ENCODE measurements at regions not wholly inside any gene's neighbourhood (a gene's known extent, or its start where the extent isn't known, plus 50 kb on each side); places are given as distances from the start of the nearest gene placed in this dataset.

DNA sequence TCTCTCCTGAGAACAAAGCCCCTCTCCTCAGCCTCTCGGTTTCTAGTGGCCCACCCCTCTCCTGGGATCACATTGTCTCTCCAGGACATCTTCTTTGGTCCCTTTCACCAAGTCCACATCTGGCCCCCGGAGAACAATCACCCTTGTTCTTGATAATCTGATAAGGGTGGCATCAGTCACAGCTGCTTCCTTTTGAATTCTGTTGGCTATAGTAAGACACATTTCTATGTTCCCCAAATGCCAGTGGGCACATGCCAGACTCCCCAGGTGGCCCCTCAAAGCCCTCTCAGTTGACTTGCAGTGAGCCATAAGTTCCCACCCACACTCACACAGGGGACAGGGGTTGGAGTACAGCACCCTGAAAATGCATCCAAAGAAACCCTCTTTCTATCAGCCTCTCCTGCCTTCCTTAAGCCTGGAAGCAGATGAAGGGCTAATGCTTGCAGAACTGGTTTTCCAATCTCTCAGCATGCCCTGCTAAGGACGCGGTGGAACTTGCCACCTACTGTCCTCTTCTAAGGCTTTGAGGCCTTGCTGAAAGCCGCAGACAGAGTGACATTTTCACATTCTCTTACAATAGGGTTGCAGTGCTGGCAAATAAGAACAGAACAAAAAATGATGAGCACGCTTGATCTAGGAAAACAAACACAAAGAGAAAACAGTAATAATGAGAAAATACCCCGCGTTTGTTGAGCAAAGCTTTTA is 101.3 kb upstream of the SLCO3A1 start:
- TF ChIP-seq, protein P1, sequence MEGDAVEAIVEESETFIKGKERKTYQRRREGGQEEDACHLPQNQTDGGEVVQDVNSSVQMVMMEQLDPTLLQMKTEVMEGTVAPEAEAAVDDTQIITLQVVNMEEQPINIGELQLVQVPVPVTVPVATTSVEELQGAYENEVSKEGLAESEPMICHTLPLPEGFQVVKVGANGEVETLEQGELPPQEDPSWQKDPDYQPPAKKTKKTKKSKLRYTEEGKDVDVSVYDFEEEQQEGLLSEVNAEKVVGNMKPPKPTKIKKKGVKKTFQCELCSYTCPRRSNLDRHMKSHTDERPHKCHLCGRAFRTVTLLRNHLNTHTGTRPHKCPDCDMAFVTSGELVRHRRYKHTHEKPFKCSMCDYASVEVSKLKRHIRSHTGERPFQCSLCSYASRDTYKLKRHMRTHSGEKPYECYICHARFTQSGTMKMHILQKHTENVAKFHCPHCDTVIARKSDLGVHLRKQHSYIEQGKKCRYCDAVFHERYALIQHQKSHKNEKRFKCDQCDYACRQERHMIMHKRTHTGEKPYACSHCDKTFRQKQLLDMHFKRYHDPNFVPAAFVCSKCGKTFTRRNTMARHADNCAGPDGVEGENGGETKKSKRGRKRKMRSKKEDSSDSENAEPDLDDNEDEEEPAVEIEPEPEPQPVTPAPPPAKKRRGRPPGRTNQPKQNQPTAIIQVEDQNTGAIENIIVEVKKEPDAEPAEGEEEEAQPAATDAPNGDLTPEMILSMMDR (IDR thresholded peaks at IDR 0.05; ENCODE audit: insufficient read depth, low read depth, low read length): no peak
- Histone ChIP-seq H3K27me3 (ENCODE audit: control insufficient read depth, insufficient read depth, low read length) (no peaks in the 10 kb centered on the region), H3K4me3 (ENCODE audit: low read depth, low read length) (no peak overlapping the region), H3K36me3 (ENCODE audit: control insufficient read depth, insufficient read depth, low read length) (no peaks in the 10 kb centered on the region)
- POLR2A ChIA-PET: no interaction called here
- CTCF ChIA-PET: no interaction called here
- DNase-seq (ENCODE audit: low read depth): no peak

DNA sequence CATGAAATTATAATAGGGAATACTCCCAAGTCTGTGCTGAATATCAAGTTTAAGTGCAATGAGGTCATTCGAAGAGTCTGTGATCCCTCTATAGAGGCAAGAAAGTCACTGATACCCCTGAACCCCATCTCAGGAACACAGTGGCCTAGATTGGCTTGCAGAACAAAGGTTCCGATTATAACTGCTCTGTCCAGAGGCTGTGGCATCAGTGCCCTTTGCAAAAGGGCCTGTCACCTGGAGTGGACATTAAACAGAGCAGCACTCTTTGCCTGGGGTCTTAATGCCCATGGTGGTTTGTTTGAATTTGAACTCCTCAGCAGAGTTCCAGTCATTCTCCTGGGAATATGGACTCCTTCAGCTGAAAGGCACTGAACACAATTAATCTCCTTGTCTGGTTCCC is 93.9 kb upstream of the SLCO3A1 start:
- TF ChIP-seq, protein P1 (IDR thresholded peaks at IDR 0.05; ENCODE audit: insufficient read depth, low read depth, low read length): no peak
- no peak overlapping the region for H3K4me3 ChIP-seq (ENCODE audit: low read depth, low read length)
- DNase-seq (ENCODE audit: low read depth): no peak
- ChIA-PET CTCF (no interaction called here), POLR2A (no interaction called here)
- H3K36me3 ChIP-seq (ENCODE audit: control insufficient read depth, insufficient read depth, low read length): no peaks in the 10 kb centered on the region
- H3K27me3 ChIP-seq (ENCODE audit: control insufficient read depth, insufficient read depth, low read length): no peaks in the 10 kb centered on the region

DNA sequence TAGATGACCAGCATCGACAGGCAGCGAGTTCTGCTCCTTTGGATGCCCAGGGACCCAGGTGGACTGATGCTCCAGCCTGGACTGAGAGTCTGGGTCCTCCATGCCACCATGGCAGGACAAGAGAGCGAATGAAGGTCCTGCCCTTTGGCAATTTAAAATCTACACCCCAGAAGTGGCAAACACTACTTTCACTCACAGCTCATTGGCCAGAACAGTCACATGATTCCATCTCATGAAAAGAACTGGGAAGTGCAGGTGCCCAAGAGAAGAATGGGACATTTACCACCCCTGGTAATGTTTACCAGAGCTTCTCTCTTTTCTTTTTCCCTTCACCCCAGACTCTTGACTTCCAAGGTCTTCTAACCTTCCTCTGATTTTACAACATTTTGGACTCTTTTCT is 87.8 kb upstream of the SLCO3A1 start:
- CTCF ChIA-PET: no interaction called here

DNA sequence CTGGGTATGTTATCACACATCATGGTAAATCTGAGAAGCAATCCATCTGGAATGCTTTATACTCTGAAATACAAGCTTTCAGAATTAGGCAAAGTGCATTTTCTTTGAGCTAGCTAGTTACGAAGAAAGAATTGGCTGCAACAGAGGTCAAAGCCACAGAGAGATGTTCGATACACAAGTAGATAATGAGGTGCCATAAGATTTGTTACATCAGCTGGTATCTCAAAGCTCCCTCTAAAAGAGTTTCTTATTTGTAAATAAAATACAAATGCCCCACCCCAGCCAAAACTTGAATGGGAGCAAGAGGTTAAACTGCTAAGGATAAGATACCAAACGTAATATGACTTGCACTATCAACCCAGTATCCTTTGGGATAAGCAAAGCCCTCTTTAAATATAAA is 84.0 kb upstream of the SLCO3A1 start:
- H3K4me3 ChIP-seq (ENCODE audit: low read depth, low read length): no peak overlapping the region
- POLR2A ChIA-PET: no interaction called here
- CTCF ChIA-PET: interaction anchor here (0.7 kb wide), 1 partner anchor 195 kb away, joined by 3 read pairs; no protein-coding TSS in a partner anchor
- TF ChIP-seq, protein P1 (IDR thresholded peaks at IDR 0.05; ENCODE audit: insufficient read depth, low read depth, low read length): no peak
- H3K36me3 ChIP-seq (ENCODE audit: control insufficient read depth, insufficient read depth, low read length): no peaks in the 10 kb centered on the region
- no peaks in the 10 kb centered on the region for H3K27me3 ChIP-seq (ENCODE audit: control insufficient read depth, insufficient read depth, low read length)
- no peak for DNase-seq (ENCODE audit: low read depth)

More for the DNA sequence above, 87.8 kb upstream of the SLCO3A1 start:
- Histone ChIP-seq H3K27me3 (ENCODE audit: control insufficient read depth, insufficient read depth, low read length) (no peaks in the 10 kb centered on the region), H3K36me3 (ENCODE audit: control insufficient read depth, insufficient read depth, low read length) (no peaks in the 10 kb centered on the region), H3K4me3 (ENCODE audit: low read depth, low read length) (no peak overlapping the region)
- TF ChIP-seq, protein P1 (IDR thresholded peaks at IDR 0.05; ENCODE audit: insufficient read depth, low read depth, low read length): no peak
- DNase-seq (ENCODE audit: low read depth): no peak
- POLR2A ChIA-PET: no interaction called here

DNA sequence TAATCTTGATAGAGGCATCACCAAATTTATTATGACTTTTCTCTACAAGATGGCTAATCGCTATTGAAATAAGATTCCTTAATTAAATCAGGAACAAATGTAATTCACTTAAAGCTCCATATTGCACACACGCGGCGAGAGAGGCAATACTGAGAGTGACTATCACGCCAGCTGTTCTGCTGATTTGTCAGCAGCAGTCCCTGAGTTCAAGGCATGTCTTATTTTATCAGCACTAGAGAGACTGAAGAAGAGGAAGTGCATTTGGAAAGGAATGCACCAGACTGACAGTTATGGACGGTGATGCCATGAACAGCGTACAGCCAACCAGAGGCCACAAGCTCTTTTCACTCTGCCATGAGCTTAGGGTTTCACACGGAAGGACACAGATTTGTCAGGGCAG is 83.6 kb upstream of the SLCO3A1 start:
- no peak for DNase-seq (ENCODE audit: low read depth)
- CTCF ChIA-PET: interaction anchor here (0.7 kb wide), 1 partner anchor 195 kb away, joined by 3 read pairs; no protein-coding TSS in a partner anchor

More for the DNA sequence above, 83.6 kb upstream of the SLCO3A1 start:
- H3K4me3 ChIP-seq (ENCODE audit: low read depth, low read length): no peak overlapping the region
- H3K36me3 ChIP-seq (ENCODE audit: control insufficient read depth, insufficient read depth, low read length): no peaks in the 10 kb centered on the region
- TF ChIP-seq, protein P1 (IDR thresholded peaks at IDR 0.05; ENCODE audit: insufficient read depth, low read depth, low read length): no peak
- H3K27me3 ChIP-seq (ENCODE audit: control insufficient read depth, insufficient read depth, low read length): no peaks in the 10 kb centered on the region
- POLR2A ChIA-PET: no interaction called here
